Heart left ventricle (tissue), 13 donors: ENCODE measurements at regions not wholly inside any gene's neighbourhood (a gene's known extent, or its start where the extent isn't known, plus 50 kb on each side); places are given as distances from the start of the nearest gene placed in this dataset.
"Not testable (repeated sequence)": the region's sequence is repeated elsewhere in the genome, so short reads cannot be mapped to it uniquely, and the experiment has no call there.

ENCODE experiments used
- POLR2A ChIP-seq, 2 donors: fragments of 450-650 bp; IDR thresholded peaks; one replicate each; pipeline ENCODE4 v1.6.1; 2017; ENCODE audit warnings: antibody characterized with exemption in 2 of 2, mild to moderate bottlenecking in 2 of 2, moderate library complexity in 2 of 2
- TF ChIP-seq, protein P1 (sequence below), 12 donors: fragments of 200-600 bp; sonication (generic) in 4 of 12; IDR thresholded peaks; one replicate each; pipeline versions ENCODE4 v1.5.0 to v1.8.0; 2018 to 2022; ENCODE audit warnings: antibody characterized with exemption in 12 of 12, mild to moderate bottlenecking in 5 of 12
- donor health status: ischemic (EF 13 %, LVEDD 7.1; RV severe dilation, severe dysfunction).
- donor health status: DM: no; HTN: yes; CAD: no.
- donor health status: DM: no; HTN: no; CAD: no.
- donor health status: ischemic (EF 25% LVEDD 6.9; RV normal size, moderate dysfunction).
- donor health status: ischemic (EF 25% LVEDD 5.7; RV mildly dilated, moderate dysfunction).
- donor health status: ischemic (EF 35%, LVEDD 5.7; RV mildly dilated, moderate dysfunction).
- donor health status: nonischemic (EF 11% LVEDD 7.7; RV severe dilation, severe dysfunction).
- donor health status: DM: yes; HTN: yes; CAD: no.
- donor health status: PGD.
- donor health status: ischemic (EF 29% LVEDD 5.4; RV normal size, mild dysfunction).
- donor health status: nonischemic (EF 23%, LVEDD 6.1; RV moderate dilation, normal function).

DNA sequence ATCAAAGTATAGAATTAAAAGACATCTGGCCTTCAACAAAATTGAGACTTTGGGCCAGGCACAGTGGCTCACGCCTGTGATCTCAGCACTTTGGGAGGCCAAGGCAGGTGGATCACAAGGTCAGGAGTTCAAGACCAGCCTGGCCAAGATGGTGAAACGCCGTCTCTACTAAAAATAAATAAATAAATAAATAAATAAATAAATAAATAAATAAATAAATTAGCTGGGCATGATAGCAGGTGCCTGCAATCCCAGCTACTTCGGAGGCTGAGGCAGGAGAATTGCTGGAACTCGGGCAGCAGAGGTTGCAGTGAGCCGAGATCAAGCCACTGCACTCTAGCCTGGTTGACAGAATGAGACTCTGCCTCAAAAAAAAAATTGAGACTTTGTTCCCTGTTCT lies 225.7 kb downstream of the CENPC start:
- TF ChIP-seq, protein P1, sequence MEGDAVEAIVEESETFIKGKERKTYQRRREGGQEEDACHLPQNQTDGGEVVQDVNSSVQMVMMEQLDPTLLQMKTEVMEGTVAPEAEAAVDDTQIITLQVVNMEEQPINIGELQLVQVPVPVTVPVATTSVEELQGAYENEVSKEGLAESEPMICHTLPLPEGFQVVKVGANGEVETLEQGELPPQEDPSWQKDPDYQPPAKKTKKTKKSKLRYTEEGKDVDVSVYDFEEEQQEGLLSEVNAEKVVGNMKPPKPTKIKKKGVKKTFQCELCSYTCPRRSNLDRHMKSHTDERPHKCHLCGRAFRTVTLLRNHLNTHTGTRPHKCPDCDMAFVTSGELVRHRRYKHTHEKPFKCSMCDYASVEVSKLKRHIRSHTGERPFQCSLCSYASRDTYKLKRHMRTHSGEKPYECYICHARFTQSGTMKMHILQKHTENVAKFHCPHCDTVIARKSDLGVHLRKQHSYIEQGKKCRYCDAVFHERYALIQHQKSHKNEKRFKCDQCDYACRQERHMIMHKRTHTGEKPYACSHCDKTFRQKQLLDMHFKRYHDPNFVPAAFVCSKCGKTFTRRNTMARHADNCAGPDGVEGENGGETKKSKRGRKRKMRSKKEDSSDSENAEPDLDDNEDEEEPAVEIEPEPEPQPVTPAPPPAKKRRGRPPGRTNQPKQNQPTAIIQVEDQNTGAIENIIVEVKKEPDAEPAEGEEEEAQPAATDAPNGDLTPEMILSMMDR (IDR thresholded peaks at IDR 0.05), result not testable (repeated sequence)
- TF ChIP-seq POLR2A (IDR thresholded peaks at IDR 0.05), result not testable (repeated sequence)
